ENCODE measurements at regions not wholly inside any gene's neighbourhood (a gene's known extent, or its start where the extent isn't known, plus 50 kb on each side); places are given as distances from the start of the nearest gene placed in this dataset.

- no peak overlapping the region for H3K9ac ChIP-seq (ENCODE audit: low read length)
- no peak for ATAC-seq (ENCODE audit: low read depth)
- no peak overlapping the region for H3K27ac ChIP-seq (ENCODE audit: low read length in 2 of 2)
- POLR2A ChIA-PET: no interaction called here
- 80% methylated on average over 1 of the region's 2 CpGs for WGBS (ENCODE audit: insufficient coverage)
- CTCF ChIA-PET: no interaction called here
- no peaks in the 10 kb centered on the region for H3K27me3 ChIP-seq (replicated peaks in 1 of 4; ENCODE audit: control extremely low read depth in 1 of 4, control insufficient read depth in 3 of 4, insufficient read depth in 4 of 4, low read length in 3 of 4)
- Mint-ChIP-seq H3K9me3 (ENCODE audit: insufficient read depth) (no peaks in the 10 kb centered on the region), H3K4me1 (no peaks in the 10 kb centered on the region), H3K27me3 (peaks cover 4% of the 10 kb centered on the region), H3K4me3 (no peak overlapping the region), H3K27ac (no peak overlapping the region)
- H2AFZ ChIP-seq (ENCODE audit: insufficient read depth, low read depth, low read length, poor library complexity, severe bottlenecking): no peak overlapping the region
- intact Hi-C loops (cut with micrococcal nuclease): no loop called here
- no peak for TF ChIP-seq CTCF (IDR thresholded peaks at IDR 0.05)
- TF ChIP-seq EZH2 (IDR thresholded peaks at IDR 0.05; ENCODE audit: borderline replicate concordance, insufficient read depth, low read depth, low read length, poor library complexity, severe bottlenecking): no peak
- no peak overlapping the region for H3K4me2 ChIP-seq (replicated peaks; ENCODE audit: low read depth, low read length, poor library complexity, severe bottlenecking)
- no peaks in the 10 kb centered on the region for H3K36me3 ChIP-seq (replicated peaks in 1 of 2; ENCODE audit: control extremely low read depth in 1 of 2, control insufficient read depth in 1 of 2, extremely low read depth in 1 of 2, insufficient read depth in 2 of 2, low read length in 1 of 2)
- H3K4me1 ChIP-seq (ENCODE audit: control insufficient read depth in 2 of 2, insufficient read depth in 2 of 2, low read length in 2 of 2): no peaks in the 10 kb centered on the region
- DNase-seq: no peak
- no peaks in the 10 kb centered on the region for H3K79me2 ChIP-seq (ENCODE audit: control insufficient read depth, insufficient read depth, low read length)
- no peaks in the 10 kb centered on the region for H3K9me3 ChIP-seq (ENCODE audit: control extremely low read depth in 1 of 3, control insufficient read depth in 2 of 3, insufficient read depth in 1 of 3, low read length in 2 of 3)
- H3K4me3 ChIP-seq (ENCODE audit: control extremely low read depth in 1 of 5, extremely low read depth in 1 of 5, insufficient read depth in 1 of 5, low read depth in 2 of 5, low read length in 4 of 5): no peak overlapping the region
- H4K20me1 ChIP-seq (ENCODE audit: control insufficient read depth, insufficient read depth, low read length, poor library complexity, severe bottlenecking): no peaks in the 10 kb centered on the region
Measured at GRCh38 chr5:168137265-168137664, 154.2 kb upstream of the WWC1 start.

- TF ChIP-seq EZH2 (IDR thresholded peaks at IDR 0.05; ENCODE audit: borderline replicate concordance, insufficient read depth, low read depth, low read length, poor library complexity, severe bottlenecking) (no peak), CTCF (IDR thresholded peaks at IDR 0.05) (no peak)
- H3K4me1 ChIP-seq (ENCODE audit: control insufficient read depth in 2 of 2, insufficient read depth in 2 of 2, low read length in 2 of 2): no peaks in the 10 kb centered on the region
- peaks cover 0 to 2% (median 0%) of the 10 kb centered on the region in 3 donors for H3K9me3 ChIP-seq (ENCODE audit: control extremely low read depth in 1 of 3, control insufficient read depth in 2 of 3, insufficient read depth in 1 of 3, low read length in 2 of 3)
- Mint-ChIP-seq H3K27me3 (no peaks in the 10 kb centered on the region), H3K9me3 (ENCODE audit: insufficient read depth) (no peaks in the 10 kb centered on the region), H3K4me3 (no peak overlapping the region), H3K4me1 (no peaks in the 10 kb centered on the region), H3K27ac (no peak overlapping the region)
- no peak overlapping the region for H3K4me3 ChIP-seq (ENCODE audit: control extremely low read depth in 1 of 5, extremely low read depth in 1 of 5, insufficient read depth in 1 of 5, low read depth in 2 of 5, low read length in 4 of 5)
- H3K4me2 ChIP-seq (replicated peaks; ENCODE audit: low read depth, low read length, poor library complexity, severe bottlenecking): no peak overlapping the region
- no peak overlapping the region for H2AFZ ChIP-seq (ENCODE audit: insufficient read depth, low read depth, low read length, poor library complexity, severe bottlenecking)
- ATAC-seq (ENCODE audit: low read depth): no peak
- no peaks in the 10 kb centered on the region for H3K36me3 ChIP-seq (replicated peaks in 1 of 2; ENCODE audit: control extremely low read depth in 1 of 2, control insufficient read depth in 1 of 2, extremely low read depth in 1 of 2, insufficient read depth in 2 of 2, low read length in 1 of 2)
- WGBS (ENCODE audit: insufficient coverage): 96% methylated on average over 5 of the region's 6 CpGs
- ChIA-PET POLR2A (no interaction called here), CTCF (no interaction called here)
- no peaks in the 10 kb centered on the region for H3K27me3 ChIP-seq (replicated peaks in 1 of 4; ENCODE audit: control extremely low read depth in 1 of 4, control insufficient read depth in 3 of 4, insufficient read depth in 4 of 4, low read length in 3 of 4)
- no peaks in the 10 kb centered on the region for H4K20me1 ChIP-seq (ENCODE audit: control insufficient read depth, insufficient read depth, low read length, poor library complexity, severe bottlenecking)
- no peak for DNase-seq
- no peaks in the 10 kb centered on the region for H3K79me2 ChIP-seq (ENCODE audit: control insufficient read depth, insufficient read depth, low read length)
- no peak overlapping the region for H3K27ac ChIP-seq (ENCODE audit: low read length in 2 of 2)
- intact Hi-C loops (cut with micrococcal nuclease): no loop called here
- H3K9ac ChIP-seq (ENCODE audit: low read length): no peak overlapping the region
Measured at GRCh38 chr5:168140241-168140640, 151.2 kb upstream of the WWC1 start.
